ENCODE measurements at regions not wholly inside any gene's neighbourhood (a gene's known extent, or its start where the extent isn't known, plus 50 kb on each side); places are given as distances from the start of the nearest gene placed in this dataset.

GRCh38 chr15:39285071-39285470, 295.8 kb upstream of the THBS1 start (continued):
- TF ChIP-seq, protein P1, sequence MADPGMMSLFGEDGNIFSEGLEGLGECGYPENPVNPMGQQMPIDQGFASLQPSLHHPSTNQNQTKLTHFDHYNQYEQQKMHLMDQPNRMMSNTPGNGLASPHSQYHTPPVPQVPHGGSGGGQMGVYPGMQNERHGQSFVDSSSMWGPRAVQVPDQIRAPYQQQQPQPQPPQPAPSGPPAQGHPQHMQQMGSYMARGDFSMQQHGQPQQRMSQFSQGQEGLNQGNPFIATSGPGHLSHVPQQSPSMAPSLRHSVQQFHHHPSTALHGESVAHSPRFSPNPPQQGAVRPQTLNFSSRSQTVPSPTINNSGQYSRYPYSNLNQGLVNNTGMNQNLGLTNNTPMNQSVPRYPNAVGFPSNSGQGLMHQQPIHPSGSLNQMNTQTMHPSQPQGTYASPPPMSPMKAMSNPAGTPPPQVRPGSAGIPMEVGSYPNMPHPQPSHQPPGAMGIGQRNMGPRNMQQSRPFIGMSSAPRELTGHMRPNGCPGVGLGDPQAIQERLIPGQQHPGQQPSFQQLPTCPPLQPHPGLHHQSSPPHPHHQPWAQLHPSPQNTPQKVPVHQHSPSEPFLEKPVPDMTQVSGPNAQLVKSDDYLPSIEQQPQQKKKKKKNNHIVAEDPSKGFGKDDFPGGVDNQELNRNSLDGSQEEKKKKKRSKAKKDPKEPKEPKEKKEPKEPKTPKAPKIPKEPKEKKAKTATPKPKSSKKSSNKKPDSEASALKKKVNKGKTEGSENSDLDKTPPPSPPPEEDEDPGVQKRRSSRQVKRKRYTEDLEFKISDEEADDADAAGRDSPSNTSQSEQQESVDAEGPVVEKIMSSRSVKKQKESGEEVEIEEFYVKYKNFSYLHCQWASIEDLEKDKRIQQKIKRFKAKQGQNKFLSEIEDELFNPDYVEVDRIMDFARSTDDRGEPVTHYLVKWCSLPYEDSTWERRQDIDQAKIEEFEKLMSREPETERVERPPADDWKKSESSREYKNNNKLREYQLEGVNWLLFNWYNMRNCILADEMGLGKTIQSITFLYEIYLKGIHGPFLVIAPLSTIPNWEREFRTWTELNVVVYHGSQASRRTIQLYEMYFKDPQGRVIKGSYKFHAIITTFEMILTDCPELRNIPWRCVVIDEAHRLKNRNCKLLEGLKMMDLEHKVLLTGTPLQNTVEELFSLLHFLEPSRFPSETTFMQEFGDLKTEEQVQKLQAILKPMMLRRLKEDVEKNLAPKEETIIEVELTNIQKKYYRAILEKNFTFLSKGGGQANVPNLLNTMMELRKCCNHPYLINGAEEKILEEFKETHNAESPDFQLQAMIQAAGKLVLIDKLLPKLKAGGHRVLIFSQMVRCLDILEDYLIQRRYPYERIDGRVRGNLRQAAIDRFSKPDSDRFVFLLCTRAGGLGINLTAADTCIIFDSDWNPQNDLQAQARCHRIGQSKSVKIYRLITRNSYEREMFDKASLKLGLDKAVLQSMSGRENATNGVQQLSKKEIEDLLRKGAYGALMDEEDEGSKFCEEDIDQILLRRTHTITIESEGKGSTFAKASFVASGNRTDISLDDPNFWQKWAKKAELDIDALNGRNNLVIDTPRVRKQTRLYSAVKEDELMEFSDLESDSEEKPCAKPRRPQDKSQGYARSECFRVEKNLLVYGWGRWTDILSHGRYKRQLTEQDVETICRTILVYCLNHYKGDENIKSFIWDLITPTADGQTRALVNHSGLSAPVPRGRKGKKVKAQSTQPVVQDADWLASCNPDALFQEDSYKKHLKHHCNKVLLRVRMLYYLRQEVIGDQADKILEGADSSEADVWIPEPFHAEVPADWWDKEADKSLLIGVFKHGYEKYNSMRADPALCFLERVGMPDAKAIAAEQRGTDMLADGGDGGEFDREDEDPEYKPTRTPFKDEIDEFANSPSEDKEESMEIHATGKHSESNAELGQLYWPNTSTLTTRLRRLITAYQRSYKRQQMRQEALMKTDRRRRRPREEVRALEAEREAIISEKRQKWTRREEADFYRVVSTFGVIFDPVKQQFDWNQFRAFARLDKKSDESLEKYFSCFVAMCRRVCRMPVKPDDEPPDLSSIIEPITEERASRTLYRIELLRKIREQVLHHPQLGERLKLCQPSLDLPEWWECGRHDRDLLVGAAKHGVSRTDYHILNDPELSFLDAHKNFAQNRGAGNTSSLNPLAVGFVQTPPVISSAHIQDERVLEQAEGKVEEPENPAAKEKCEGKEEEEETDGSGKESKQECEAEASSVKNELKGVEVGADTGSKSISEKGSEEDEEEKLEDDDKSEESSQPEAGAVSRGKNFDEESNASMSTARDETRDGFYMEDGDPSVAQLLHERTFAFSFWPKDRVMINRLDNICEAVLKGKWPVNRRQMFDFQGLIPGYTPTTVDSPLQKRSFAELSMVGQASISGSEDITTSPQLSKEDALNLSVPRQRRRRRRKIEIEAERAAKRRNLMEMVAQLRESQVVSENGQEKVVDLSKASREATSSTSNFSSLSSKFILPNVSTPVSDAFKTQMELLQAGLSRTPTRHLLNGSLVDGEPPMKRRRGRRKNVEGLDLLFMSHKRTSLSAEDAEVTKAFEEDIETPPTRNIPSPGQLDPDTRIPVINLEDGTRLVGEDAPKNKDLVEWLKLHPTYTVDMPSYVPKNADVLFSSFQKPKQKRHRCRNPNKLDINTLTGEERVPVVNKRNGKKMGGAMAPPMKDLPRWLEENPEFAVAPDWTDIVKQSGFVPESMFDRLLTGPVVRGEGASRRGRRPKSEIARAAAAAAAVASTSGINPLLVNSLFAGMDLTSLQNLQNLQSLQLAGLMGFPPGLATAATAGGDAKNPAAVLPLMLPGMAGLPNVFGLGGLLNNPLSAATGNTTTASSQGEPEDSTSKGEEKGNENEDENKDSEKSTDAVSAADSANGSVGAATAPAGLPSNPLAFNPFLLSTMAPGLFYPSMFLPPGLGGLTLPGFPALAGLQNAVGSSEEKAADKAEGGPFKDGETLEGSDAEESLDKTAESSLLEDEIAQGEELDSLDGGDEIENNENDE (IDR thresholded peaks at IDR 0.05; ENCODE audit: insufficient replicate concordance, low read length), result no peak
- TF ChIP-seq YY1 (IDR thresholded peaks at IDR 0.05; ENCODE audit: low read depth, low read length) (no peak), EZH2 (IDR thresholded peaks at IDR 0.05; ENCODE audit: low read depth, low read length, severe bottlenecking) (no peak), CHD1 (IDR thresholded peaks at IDR 0.05; ENCODE audit: low read depth, low read length) (no peak), TAF7 (optimal IDR thresholded peaks at IDR 0.05; ENCODE audit: borderline replicate concordance, low read depth, low read length) (no peak), HDAC6 (IDR thresholded peaks at IDR 0.05; ENCODE audit: low read depth, low read length) (no peak), SRF (IDR thresholded peaks at IDR 0.05; ENCODE audit: low read depth, low read length) (no peak), CBX5 (IDR thresholded peaks at IDR 0.05; ENCODE audit: low read depth, low read length) (no peak), PHF8 (conservative IDR thresholded peaks at IDR 0.05; ENCODE audit: low read depth, low read length) (no peak), ZNF274 (IDR thresholded peaks at IDR 0.05; ENCODE audit: borderline replicate concordance, extremely low read depth, low read length) (no peak), CTBP2 (IDR thresholded peaks at IDR 0.05; ENCODE audit: borderline replicate concordance, insufficient read depth, insufficient read length, low read length) (no peak), JUN (IDR thresholded peaks at IDR 0.05; ENCODE audit: low read depth, low read length) (no peak), BACH1 (IDR thresholded peaks at IDR 0.05; ENCODE audit: low read length) (no peak)
